NCI-H1436 (cell line): ENCODE measurements at regions not wholly inside any gene's neighbourhood (a gene's known extent, or its start where the extent isn't known, plus 50 kb on each side); places are given as distances from the start of the nearest gene placed in this dataset.
"Not testable (repeated sequence)": the region's sequence is repeated elsewhere in the genome, so short reads cannot be mapped to it uniquely, and the experiment has no call there.

Experiments used
- DNase-seq: peaks from one replicate; lab custom pipeline; 2025; lab: John Stamatoyannopoulos, UW

DNA sequence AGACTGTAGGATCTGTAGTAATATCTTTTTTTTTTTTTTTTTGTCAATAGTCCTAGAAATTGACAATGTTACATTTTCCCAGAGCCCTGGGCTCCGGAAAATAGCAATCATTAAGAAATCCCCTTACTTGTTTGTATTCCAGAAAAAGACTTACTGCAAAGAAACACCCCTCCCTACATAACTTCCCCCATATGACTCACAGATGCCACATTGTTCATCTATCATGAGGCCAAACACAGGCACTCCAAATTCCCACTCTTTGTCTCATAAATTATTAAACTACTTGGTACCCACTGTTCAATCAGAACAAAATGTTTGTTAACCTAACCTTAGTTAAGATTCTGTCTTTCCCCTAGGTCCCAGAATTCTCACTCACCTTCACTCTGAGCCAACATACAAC lies 53.5 kb downstream of the TEX51 start:
- no peak for DNase-seq

DNA sequence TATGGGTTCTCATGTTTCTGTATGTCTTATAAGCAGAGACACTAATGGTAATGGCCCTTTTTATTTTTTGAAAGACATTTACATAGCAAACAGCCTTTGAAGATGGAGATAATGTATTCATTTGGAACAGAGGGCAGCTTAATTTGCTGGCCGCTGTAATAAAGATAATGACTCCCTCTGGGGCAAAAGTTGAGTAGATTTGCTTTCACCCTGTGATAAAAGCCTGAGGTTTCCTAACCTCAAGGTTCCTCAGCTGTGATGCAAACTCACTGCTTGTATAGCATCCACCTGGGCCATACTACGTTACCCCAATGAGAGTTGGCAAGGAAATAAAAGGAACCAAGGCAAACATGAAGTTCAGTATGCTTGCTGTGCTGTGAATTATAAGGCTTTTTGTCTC lies 54.8 kb downstream of the TEX51 start:
- peak; percentile 5 for DNase-seq

- DNase-seq, result no peak
Measured at GRCh38 chr2:126954831-126955230, 56.1 kb downstream of the TEX51 start.

DNA sequence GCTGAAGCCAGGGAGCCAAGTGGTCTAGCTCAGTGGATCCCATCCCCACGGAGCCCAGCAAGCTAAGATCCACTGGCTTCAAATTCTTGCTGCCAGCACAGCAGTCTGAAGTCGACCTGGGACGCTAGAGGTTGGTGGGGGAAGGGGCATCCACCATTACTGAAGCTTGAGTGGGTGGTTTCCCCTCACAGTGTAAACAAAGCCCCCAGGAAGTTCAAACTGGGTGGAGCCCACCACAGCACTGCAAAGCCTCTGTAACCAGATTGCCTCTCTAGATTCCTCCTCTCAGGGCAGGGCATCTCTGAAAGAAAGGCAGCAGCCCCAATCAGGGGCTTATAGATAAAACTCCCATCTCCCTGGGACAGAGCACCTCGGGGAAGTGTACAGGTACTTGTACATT lies 58.1 kb downstream of the TEX51 start:
- not testable (repeated sequence) for DNase-seq

- no peak for DNase-seq
Measured at GRCh38 chr2:126963390-126963789, 64.7 kb downstream of the TEX51 start.

- no peak for DNase-seq
Measured at GRCh38 chr2:126966601-126967000, 67.9 kb downstream of the TEX51 start.

GRCh38 chr2:126970583-126970982 lies 71.9 kb downstream of the TEX51 start:
- DNase-seq, result no peak

GRCh38 chr2:126971162-126971480 lies 72.4 kb downstream of the TEX51 start:
- DNase-seq, result no peak

DNA sequence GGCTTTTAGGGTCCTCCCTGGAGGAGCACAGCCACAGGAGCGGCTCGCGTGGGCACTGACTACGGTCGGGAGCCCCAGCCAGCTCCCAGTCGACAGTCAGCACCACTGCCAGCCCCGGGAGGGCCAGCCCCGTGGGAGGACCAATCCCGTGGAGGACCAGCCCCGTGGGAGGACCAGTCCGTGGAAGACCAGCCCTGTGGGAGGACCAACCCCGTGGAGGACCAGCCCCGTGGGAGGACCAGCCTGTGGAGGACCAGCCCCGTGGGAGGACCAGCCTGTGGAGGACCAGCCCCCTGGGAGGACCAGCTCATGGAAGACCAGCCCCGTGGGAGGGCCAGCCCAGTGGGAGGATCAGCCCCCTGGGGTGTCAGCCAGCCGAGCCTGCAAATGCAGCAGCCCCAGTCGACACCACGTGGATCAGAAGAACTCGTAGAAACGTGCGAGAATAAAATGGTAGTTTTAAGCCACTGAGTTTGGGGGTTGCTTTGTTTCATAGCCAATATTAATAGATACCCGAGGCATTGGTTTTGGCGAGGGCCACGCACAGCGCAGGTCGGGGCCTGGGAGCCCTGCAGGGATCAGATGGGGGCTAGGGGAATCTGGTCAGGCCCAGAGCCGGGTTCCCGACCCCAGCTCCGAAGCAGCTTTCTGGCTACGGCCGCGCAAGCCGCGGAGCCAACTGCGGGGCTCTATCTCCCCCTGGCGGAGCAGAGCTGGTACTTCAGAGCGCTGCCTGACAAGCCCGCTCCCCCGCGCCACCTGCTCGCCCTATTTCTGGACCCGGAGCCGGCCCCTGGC lies 73.0 kb downstream of the TEX51 start:
- DNase-seq, result peak; percentile 34

- no peak for DNase-seq
Measured at GRCh38 chr2:126972279-126972626, 73.6 kb downstream of the TEX51 start.

GRCh38 chr2:126973745-126974144 lies 75.1 kb downstream of the TEX51 start:
- DNase-seq, result no peak

DNA sequence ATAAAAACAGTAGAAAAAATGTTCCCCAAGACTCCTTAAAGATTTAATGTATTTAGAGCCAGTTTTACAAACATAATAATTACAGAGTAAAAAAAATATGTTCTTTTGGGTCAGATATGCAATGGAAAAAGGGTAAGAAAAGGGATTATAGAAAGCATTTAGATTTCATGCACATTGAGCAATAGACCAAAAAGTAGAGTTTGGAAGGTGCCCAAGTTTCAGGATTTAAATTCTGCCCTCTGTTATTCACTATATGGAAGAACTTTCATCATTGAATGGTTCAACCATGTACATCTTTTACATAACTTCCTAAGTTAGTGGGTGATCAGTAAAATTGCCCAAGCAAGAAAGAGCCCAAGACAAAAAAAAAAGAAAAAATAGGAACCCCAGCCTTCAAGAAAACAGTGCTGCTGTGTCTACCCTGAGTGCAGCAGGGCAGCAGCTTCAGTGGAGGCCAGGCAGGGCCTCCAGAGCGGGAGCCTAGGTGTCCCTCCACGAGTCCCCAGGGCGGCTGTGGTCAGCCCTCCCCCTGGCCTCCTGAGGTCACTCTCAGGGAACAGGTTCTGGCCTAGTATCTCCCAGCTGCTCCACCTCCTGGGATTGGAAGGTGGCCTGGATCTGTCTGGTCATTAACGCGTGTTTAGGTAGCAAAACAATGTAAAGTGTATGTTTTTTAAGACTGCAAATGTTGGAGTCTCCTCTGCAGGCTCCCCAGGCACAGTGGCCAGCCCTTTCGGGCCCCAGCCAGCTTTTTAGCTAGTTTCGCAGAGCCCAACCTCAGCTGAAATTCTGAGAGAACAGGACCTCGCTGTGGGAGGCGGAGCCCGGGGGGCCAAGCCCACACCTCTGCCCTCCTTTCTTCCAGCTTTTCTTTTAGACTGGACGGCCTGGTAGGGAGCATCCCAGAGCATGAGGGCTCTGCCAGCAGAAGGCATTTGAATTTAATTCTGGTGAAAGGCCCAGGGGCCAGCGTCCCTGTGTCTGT lies 77.3 kb downstream of the TEX51 start:
- no peak for DNase-seq

DNA sequence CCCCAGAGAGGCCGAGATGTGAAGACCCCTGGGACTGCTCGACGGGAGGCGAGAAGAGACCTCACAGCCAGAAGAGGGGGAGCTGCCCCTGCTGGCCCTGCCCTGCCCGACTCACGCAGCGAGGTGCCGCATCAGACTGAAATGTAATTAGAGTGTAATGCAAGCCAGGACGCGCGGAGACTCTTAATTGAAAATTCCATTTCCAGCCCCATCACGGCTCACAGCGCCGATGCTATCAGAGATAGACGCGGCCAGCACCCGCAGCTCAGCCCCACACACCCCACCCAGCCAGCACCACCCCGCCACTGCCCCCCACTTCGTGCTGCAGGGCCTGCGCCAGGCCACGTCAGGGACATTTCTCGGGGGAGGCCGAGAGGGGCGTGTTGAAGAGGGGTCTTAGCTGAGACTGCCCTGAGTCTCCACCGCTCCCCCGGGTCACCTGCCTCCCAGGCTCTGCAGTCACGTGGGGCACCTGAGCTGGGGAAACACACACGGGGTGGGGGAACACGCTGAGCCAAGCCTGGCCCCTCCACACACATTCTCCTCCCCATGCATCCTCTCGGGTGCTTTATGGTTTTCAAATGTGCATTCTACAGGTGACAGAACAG lies 78.1 kb downstream of the TEX51 start:
- no peak for DNase-seq

GRCh38 chr2:126978333-126978732 lies 79.6 kb downstream of the TEX51 start:
- DNase-seq, result no peak

GRCh38 chr2:126979039-126980003 lies 80.6 kb downstream of the TEX51 start:
- no peak for DNase-seq

DNA sequence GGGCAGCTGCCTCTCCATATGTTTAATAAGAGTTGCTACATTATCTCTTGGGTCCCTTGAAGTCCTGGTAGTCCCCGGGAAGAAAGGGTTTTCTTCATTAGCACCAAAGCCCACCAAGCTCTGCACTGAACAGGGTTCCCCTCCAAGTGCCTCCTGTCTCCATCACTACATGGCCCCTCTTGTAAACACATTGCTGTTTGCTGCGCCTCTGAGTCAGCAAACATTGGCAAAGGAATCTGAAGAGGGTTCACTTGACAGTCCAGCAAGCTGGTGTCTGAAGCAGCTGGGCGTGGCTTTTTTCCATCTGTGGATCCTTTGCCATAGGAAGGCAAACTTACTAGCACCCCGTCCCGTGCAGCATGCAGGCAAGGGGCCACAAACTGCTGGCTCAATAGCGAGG lies 82.8 kb downstream of the TEX51 start:
- DNase-seq, result no peak

DNA sequence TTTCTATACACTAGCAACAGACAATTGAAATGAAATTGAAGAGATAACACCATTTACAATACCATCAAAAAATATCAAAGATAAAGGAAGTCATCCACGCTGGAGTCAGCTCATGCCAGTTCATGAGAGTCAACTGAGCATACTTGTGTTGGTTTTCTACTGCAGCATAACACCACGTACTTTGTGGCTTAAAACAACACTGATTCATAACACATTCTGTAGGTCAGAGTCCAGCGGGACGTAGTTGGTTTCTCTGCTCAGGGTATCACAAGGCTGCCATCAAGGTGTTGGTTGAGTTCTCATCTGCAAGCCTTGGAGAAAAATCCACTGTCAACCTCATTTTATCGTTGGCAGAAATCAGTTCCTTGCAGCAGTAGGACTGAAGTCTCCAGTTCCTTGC lies 84.2 kb downstream of the TEX51 start:
- DNase-seq, result no peak

GRCh38 chr2:126986631-126987187 lies 88.0 kb downstream of the TEX51 start:
- DNase-seq, result no peak

GRCh38 chr2:126988482-126988881 lies 89.8 kb downstream of the TEX51 start:
- DNase-seq, result no peak

DNA sequence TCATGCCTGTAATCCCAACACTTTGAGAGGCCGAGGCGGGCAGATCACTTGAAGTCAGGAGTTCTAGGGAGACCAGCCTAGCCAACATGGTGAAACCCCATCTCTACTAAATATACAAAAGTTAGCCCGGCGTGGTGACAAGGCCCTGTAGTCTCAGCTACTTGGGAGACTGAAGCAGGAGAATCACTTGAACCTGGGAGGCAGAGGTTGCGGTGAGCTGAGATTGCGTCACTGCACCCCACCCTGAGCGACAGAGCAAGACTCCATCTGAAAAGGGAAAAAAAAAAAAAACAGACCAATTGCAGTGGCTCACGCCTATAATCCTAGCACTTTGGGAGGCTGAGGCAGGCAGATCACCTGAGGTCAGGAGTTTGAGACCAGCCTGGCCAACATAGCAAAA lies 90.4 kb downstream of the TEX51 start:
- DNase-seq, result not testable (repeated sequence)

- DNase-seq, result no peak
Measured at GRCh38 chr2:126990200-126990599, 91.5 kb downstream of the TEX51 start.
